Lower leg skin (tissue), 4 donors: ENCODE measurements at regions not wholly inside any gene's neighbourhood (a gene's known extent, or its start where the extent isn't known, plus 50 kb on each side); places are given as distances from the start of the nearest gene placed in this dataset.

Experiments used
- DNase-seq, 2 donors: peaks; one replicate each; pipeline ENCODE4 v3.0.0-alpha.2; 2019; ENCODE audit warnings: low spot score in 2 of 2
- H3K4me3 ChIP-seq: fragments of 200-600 bp; sonication (generic); 2 replicates; pipeline ENCODE4 v1.5.1; 2017; ENCODE audit warnings: mild to moderate bottlenecking, low read depth; ENCODE audit not compliant: poor library complexity, severe bottlenecking
- POLR2A ChIP-seq, 2 donors: fragments of 450-650 bp; IDR thresholded peaks; one replicate each; pipeline ENCODE4 v1.6.1; 2016 to 2017; ENCODE audit warnings: antibody characterized with exemption in 2 of 2, mild to moderate bottlenecking in 1 of 2, moderate library complexity in 1 of 2
- WGBS, 2 donors: methylation state at CpG; one replicate each; pipeline ENCODE4 v1.1.5; 2018; 5-methylcytosine and 5-hydroxymethylcytosine counted together
- intact Hi-C: fragments of 100-400 bp; cut with DNase I; formaldehyde crosslinking; loops from one replicate; pipeline ENCODE4 v1.15.0; 2023; ENCODE audit warnings: low total_unique reads
- TF ChIP-seq, protein P1 (sequence below), 3 donors: fragments of 450-650 bp; IDR thresholded peaks; one replicate each; pipeline ENCODE4 v1.5.1; 2016; ENCODE audit warnings: antibody characterized with exemption in 3 of 3, mild to moderate bottlenecking in 3 of 3, moderate library complexity in 2 of 3

DNA sequence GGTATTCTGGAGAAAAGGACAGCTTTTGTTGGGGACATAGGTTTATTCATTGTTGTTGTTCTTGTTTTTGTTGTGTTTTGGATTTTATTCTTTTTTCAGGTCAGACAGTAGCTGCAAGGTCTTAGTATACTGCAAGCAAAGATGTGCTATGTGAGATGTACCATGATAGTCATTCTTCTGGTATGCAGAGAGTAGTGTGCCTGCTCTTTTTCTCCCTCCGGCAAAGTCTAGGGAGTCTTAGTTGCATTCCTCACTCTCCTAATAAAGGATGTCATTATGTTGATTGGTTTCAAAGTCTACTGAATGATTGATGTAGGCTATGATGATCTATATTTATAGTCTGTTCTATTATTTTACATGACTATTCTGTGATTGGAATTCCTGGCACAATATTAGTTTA is 119.9 kb upstream of the POF1B start:
- H3K4me3 ChIP-seq = no peak overlapping the region
- WGBS, 2 donors = 38 to 64% methylated on average over 1 of the region's 1 CpG
- TF ChIP-seq POLR2A (IDR thresholded peaks at IDR 0.05) = no peak
- TF ChIP-seq, protein P1, sequence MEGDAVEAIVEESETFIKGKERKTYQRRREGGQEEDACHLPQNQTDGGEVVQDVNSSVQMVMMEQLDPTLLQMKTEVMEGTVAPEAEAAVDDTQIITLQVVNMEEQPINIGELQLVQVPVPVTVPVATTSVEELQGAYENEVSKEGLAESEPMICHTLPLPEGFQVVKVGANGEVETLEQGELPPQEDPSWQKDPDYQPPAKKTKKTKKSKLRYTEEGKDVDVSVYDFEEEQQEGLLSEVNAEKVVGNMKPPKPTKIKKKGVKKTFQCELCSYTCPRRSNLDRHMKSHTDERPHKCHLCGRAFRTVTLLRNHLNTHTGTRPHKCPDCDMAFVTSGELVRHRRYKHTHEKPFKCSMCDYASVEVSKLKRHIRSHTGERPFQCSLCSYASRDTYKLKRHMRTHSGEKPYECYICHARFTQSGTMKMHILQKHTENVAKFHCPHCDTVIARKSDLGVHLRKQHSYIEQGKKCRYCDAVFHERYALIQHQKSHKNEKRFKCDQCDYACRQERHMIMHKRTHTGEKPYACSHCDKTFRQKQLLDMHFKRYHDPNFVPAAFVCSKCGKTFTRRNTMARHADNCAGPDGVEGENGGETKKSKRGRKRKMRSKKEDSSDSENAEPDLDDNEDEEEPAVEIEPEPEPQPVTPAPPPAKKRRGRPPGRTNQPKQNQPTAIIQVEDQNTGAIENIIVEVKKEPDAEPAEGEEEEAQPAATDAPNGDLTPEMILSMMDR (IDR thresholded peaks at IDR 0.05) = no peak
- DNase-seq = no peak
- intact Hi-C loops = no loop called here

DNA sequence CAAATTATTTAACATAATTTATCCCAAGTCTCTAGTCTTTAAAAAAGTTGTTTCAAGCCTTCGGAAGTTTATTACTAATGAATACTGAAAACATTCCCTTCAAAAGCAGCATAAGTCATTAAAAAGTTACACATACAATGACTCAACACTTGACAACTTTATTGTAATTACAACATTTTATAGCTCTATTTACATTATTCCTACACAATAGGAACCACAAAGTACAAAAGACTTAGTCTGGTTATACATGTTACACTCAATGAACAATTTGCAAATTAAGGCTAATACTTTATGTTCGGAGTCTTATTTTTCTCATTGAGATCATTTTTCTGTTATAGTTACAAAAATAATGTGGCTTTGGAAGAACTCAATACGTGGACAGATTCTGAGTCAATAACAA is 114.4 kb upstream of the POF1B start:
- no peak overlapping the region for H3K4me3 ChIP-seq
- no peak for DNase-seq
- no peak for TF ChIP-seq POLR2A (IDR thresholded peaks at IDR 0.05)
- TF ChIP-seq, protein P1 (IDR thresholded peaks at IDR 0.05) = no peak
- intact Hi-C loops = no loop called here
- 68 to 72% methylated on average over 3 of the region's 3 CpGs for WGBS, 2 donors

DNA sequence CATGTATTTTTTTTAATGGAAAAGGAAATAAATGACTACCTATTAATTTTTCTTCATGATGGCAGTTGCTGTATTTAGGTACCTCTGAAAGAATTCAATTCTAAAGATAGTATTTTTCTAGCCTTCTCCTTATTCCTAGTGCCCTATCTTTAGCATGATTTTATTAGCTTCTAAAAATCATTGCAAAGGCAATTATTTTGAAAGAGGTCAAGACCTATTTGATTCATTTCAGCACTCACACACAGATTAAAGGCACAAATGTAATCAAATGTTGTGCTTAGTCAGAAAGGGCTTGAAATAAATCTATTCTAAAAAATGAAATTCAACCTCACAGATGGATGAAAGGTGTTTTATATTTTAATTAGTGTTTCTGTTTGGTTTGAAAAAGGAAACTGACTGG is 74.8 kb upstream of the POF1B start:
- TF ChIP-seq, protein P1 (IDR thresholded peaks at IDR 0.05) = no peak
- TF ChIP-seq POLR2A (IDR thresholded peaks at IDR 0.05) = no peak
- DNase-seq = no peak
- intact Hi-C loops = no loop called here
- H3K4me3 ChIP-seq = no peak overlapping the region

DNA sequence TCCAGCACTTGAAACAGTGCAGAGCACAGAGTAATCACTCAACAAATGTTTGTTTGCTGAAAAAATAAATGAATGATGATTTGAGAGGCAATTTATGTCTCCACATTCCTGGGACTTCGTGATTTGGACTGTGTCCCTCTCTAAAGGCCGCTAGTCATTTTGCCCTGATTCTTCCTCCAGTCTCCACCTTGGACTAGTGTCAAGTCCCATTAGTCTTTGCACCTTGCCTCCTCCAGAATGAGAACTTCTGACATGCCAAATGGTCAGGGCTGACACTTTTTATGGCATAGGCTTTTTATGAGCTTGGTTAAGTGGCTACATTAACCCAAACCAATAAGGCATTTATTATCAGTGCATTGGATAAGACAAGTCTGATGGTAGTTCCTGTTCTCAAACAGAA is 65.1 kb upstream of the POF1B start:
- TF ChIP-seq, protein P1 (IDR thresholded peaks at IDR 0.05) = no peak
- no peak for TF ChIP-seq POLR2A (IDR thresholded peaks at IDR 0.05)
- 44 to 58% methylated on average over 2 of the region's 2 CpGs for WGBS, 2 donors
- no peak overlapping the region for H3K4me3 ChIP-seq
- intact Hi-C loops = no loop called here
- no peak for DNase-seq
